SK-N-SH (cell line): ENCODE measurements at regions not wholly inside any gene's neighbourhood (a gene's known extent, or its start where the extent isn't known, plus 50 kb on each side); places are given as distances from the start of the nearest gene placed in this dataset.

Source experiments
- MXI1 ChIP-seq: IDR thresholded peaks from 2 replicates; pipeline ENCODE4 v1.6.1; 2012; ENCODE audit warnings: mild to moderate bottlenecking, low read depth, low read length, improper control_type of control experiment
- SMC3 ChIP-seq: IDR thresholded peaks from 2 replicates; pipeline ENCODE4 v1.6.1; 2012; ENCODE audit warnings: low read depth, low read length, improper control_type of control experiment
- TEAD4 ChIP-seq: IDR thresholded peaks from 2 replicates; pipeline ENCODE4 v1.4.0; 2012; ENCODE audit warnings: mild to moderate bottlenecking, borderline replicate concordance; ENCODE audit not compliant: insufficient read depth
- TF ChIP-seq, protein P1 (sequence below): fragments of 200-600 bp; sonication (generic); IDR thresholded peaks from 2 replicates; pipeline ENCODE4 v1.6.1; 2017; ENCODE audit warnings: antibody characterized with exemption, mild to moderate bottlenecking, moderate library complexity

DNA sequence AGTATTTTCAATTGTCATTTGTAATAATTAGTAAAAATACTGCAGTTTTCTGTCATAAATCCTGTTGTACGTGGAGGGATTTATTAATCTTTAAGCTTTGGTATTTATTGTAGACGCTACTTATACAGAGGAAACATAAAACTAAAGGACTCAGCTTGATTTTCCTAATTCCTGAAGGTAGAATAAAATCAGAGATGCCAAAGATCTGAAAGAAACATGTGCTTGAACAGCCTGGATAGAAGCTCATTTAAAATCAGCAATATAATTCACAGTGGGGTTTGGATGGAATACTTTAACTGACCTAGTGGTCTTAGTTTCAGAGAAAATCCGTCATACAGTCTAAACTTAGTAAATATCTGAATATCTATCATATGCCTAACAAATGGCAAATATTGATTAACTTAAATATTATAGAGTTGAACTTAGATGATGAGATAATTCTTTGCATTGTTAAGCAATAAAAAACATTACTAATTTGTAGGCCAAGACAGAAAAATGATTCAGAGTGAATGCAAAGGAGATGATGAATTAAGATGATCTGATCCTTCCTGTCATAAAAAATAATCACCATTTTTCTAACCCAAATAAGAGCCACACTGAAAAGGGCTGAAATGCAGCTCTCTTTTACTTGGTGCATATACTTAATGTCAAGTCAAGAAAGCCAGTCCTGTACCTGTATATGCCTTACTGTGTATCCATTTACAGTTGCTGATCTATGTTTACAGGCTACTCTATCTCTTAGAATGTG is 397.1 kb upstream of the DCN start:
- no peak for TF ChIP-seq TEAD4
- no peak for TF ChIP-seq MXI1
- no peak for TF ChIP-seq SMC3
- TF ChIP-seq, protein P1, sequence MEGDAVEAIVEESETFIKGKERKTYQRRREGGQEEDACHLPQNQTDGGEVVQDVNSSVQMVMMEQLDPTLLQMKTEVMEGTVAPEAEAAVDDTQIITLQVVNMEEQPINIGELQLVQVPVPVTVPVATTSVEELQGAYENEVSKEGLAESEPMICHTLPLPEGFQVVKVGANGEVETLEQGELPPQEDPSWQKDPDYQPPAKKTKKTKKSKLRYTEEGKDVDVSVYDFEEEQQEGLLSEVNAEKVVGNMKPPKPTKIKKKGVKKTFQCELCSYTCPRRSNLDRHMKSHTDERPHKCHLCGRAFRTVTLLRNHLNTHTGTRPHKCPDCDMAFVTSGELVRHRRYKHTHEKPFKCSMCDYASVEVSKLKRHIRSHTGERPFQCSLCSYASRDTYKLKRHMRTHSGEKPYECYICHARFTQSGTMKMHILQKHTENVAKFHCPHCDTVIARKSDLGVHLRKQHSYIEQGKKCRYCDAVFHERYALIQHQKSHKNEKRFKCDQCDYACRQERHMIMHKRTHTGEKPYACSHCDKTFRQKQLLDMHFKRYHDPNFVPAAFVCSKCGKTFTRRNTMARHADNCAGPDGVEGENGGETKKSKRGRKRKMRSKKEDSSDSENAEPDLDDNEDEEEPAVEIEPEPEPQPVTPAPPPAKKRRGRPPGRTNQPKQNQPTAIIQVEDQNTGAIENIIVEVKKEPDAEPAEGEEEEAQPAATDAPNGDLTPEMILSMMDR, result no peak
